GM12873 (cell line): ENCODE measurements at regions not wholly inside any gene's neighbourhood (a gene's known extent, or its start where the extent isn't known, plus 50 kb on each side); places are given as distances from the start of the nearest gene placed in this dataset.

Experiments
- CTCF ChIP-seq: IDR thresholded peaks from 2 replicates; pipeline ENCODE4 v1.5.1; 2012; ENCODE audit warnings: low read depth, mild to moderate bottlenecking, moderate library complexity, low read length, control low read depth; ENCODE audit not compliant: insufficient read depth; ENCODE audit errors: missing control alignments

GRCh38 chr6:140063021-140063399, 688.6 kb upstream of the CITED2 start:
- TF ChIP-seq CTCF, result no peak

GRCh38 chr6:140062043-140063020, 687.9 kb upstream of the CITED2 start:
- TF ChIP-seq CTCF, result no peak

GRCh38 chr6:140061110-140062042, 686.9 kb upstream of the CITED2 start:
- TF ChIP-seq CTCF, result no peak

- TF ChIP-seq CTCF, result no peak
These were observed 685.5 kb upstream of the CITED2 start for GRCh38 chr6:140059947-140060346.

- TF ChIP-seq CTCF, result no peak
These were observed 684.4 kb upstream of the CITED2 start for GRCh38 chr6:140058863-140059262.

GRCh38 chr6:140052736-140053729, 678.6 kb upstream of the CITED2 start:
- TF ChIP-seq CTCF, result peak; percentile 47
